ENCODE measurements at regions not wholly inside any gene's neighbourhood (a gene's known extent, or its start where the extent isn't known, plus 50 kb on each side); places are given as distances from the start of the nearest gene placed in this dataset.

GRCh38 chr5:71988808-71989207 is 118.5 kb upstream of the MAP1B start:
- no peak overlapping the region for H2BK15ac ChIP-seq (ENCODE audit: low read length)
- H2BK12ac ChIP-seq (ENCODE audit: low read length), result no peak overlapping the region
- no peak overlapping the region for H2BK120ac ChIP-seq (ENCODE audit: low read depth, low read length)
- no peak overlapping the region for H4K91ac ChIP-seq (ENCODE audit: low read depth, low read length, poor library complexity)
- H3K18ac ChIP-seq (ENCODE audit: low read length), result no peak overlapping the region
- peak overlapping the region; percentile 30 for H2AFZ ChIP-seq (ENCODE audit: low read length)
- H3K9me3 ChIP-seq (replicated peaks in 1 of 2; ENCODE audit: control insufficient read depth in 2 of 2, insufficient read depth in 1 of 2, low read depth in 1 of 2, low read length in 2 of 2), result peaks cover 0 to 5% of the 10 kb centered on the region in 2 donors
- H3K4ac ChIP-seq (ENCODE audit: low read length), result no peak overlapping the region
- no peak overlapping the region for H3K23ac ChIP-seq (ENCODE audit: low read depth, low read length, poor library complexity)
- no peak overlapping the region for H3K9ac ChIP-seq (ENCODE audit: low read depth, low read length, poor library complexity)
- no peak overlapping the region for H3K27ac ChIP-seq (replicated peaks; ENCODE audit: low read length)
- no peak overlapping the region for H3K4me2 ChIP-seq (ENCODE audit: insufficient read depth, low read length, poor library complexity, severe bottlenecking)
- no peaks in the 10 kb centered on the region for H3K79me1 ChIP-seq (ENCODE audit: low read depth, low read length)
- H2AK5ac ChIP-seq (ENCODE audit: low read depth, low read length), result no peak overlapping the region
- no peak overlapping the region for H2BK5ac ChIP-seq (ENCODE audit: low read length)
- no peak overlapping the region for H4K8ac ChIP-seq (ENCODE audit: low read depth, low read length)
- no peaks in the 10 kb centered on the region for H3K27me3 ChIP-seq (ENCODE audit: control insufficient read depth in 3 of 3, insufficient read depth in 3 of 3, low read depth in 1 of 3, low read length in 3 of 3)
- H3K36me3 ChIP-seq (replicated peaks in 1 of 2; ENCODE audit: control insufficient read depth in 2 of 2, insufficient read depth in 2 of 2, low read length in 2 of 2), result no peaks in the 10 kb centered on the region
- no CpG with 5 or more reads among the region's 1 CpG for WGBS, 2 donors (ENCODE audit: extremely low coverage in 2 of 2, insufficient read length in 2 of 2, insufficient replicate concordance in 1 of 2)
- no peaks in the 10 kb centered on the region for H3K4me1 ChIP-seq (ENCODE audit: control insufficient read depth in 2 of 2, insufficient read depth in 1 of 2, low read depth in 1 of 2, low read length in 2 of 2)
- DNase-seq (ENCODE audit: low spot score), result no peak
- no peak overlapping the region for H3K14ac ChIP-seq (ENCODE audit: low read length)
- no peak overlapping the region for H3K4me3 ChIP-seq (ENCODE audit: low read length in 2 of 2)

GRCh38 chr5:71993600-71993999 is 113.7 kb upstream of the MAP1B start:
- H3K4me1 ChIP-seq (ENCODE audit: control insufficient read depth in 2 of 2, insufficient read depth in 1 of 2, low read depth in 1 of 2, low read length in 2 of 2), result no peaks in the 10 kb centered on the region
- WGBS, 2 donors (ENCODE audit: extremely low coverage in 2 of 2, insufficient read length in 2 of 2, insufficient replicate concordance in 1 of 2), result no CpG with 5 or more reads among the region's 3 CpGs
- H3K23ac ChIP-seq (ENCODE audit: low read depth, low read length, poor library complexity), result no peak overlapping the region
- peaks cover 0 to 4% of the 10 kb centered on the region in 2 donors for H3K9me3 ChIP-seq (replicated peaks in 1 of 2; ENCODE audit: control insufficient read depth in 2 of 2, insufficient read depth in 1 of 2, low read depth in 1 of 2, low read length in 2 of 2)
- H3K36me3 ChIP-seq (replicated peaks in 1 of 2; ENCODE audit: control insufficient read depth in 2 of 2, insufficient read depth in 2 of 2, low read length in 2 of 2), result no peaks in the 10 kb centered on the region
- H3K14ac ChIP-seq (ENCODE audit: low read length), result no peak overlapping the region
- no peak overlapping the region for H3K27ac ChIP-seq (replicated peaks; ENCODE audit: low read length)
- no peak overlapping the region for H2BK5ac ChIP-seq (ENCODE audit: low read length)
- no peak overlapping the region for H3K4me2 ChIP-seq (ENCODE audit: insufficient read depth, low read length, poor library complexity, severe bottlenecking)
- H2BK15ac ChIP-seq (ENCODE audit: low read length), result no peak overlapping the region
- H3K4me3 ChIP-seq (ENCODE audit: low read length in 2 of 2), result no peak overlapping the region
- H3K9ac ChIP-seq (ENCODE audit: low read depth, low read length, poor library complexity), result no peak overlapping the region
- no peak overlapping the region for H2BK120ac ChIP-seq (ENCODE audit: low read depth, low read length)
- H2AK5ac ChIP-seq (ENCODE audit: low read depth, low read length), result no peak overlapping the region
- no peak overlapping the region for H3K18ac ChIP-seq (ENCODE audit: low read length)
- DNase-seq (ENCODE audit: low spot score), result no peak
- no peak overlapping the region for H2BK12ac ChIP-seq (ENCODE audit: low read length)
- no peak overlapping the region for H2AFZ ChIP-seq (ENCODE audit: low read length)
- no peaks in the 10 kb centered on the region for H3K27me3 ChIP-seq (ENCODE audit: control insufficient read depth in 3 of 3, insufficient read depth in 3 of 3, low read depth in 1 of 3, low read length in 3 of 3)
- H3K4ac ChIP-seq (ENCODE audit: low read length), result no peak overlapping the region
- no peak overlapping the region for H4K8ac ChIP-seq (ENCODE audit: low read depth, low read length)
- no peak overlapping the region for H4K91ac ChIP-seq (ENCODE audit: low read depth, low read length, poor library complexity)
- no peaks in the 10 kb centered on the region for H3K79me1 ChIP-seq (ENCODE audit: low read depth, low read length)

GRCh38 chr5:71996789-71997188 is 110.5 kb upstream of the MAP1B start:
- DNase-seq (ENCODE audit: low spot score), result no peak
- no peak overlapping the region for H2AK5ac ChIP-seq (ENCODE audit: low read depth, low read length)
- H2AFZ ChIP-seq (ENCODE audit: low read length), result no peak overlapping the region
- H3K14ac ChIP-seq (ENCODE audit: low read length), result peak overlapping the region; percentile 27
- no peak overlapping the region for H3K9ac ChIP-seq (ENCODE audit: low read depth, low read length, poor library complexity)
- no peak overlapping the region for H2BK15ac ChIP-seq (ENCODE audit: low read length)
- H4K8ac ChIP-seq (ENCODE audit: low read depth, low read length), result no peak overlapping the region
- H3K79me1 ChIP-seq (ENCODE audit: low read depth, low read length), result no peaks in the 10 kb centered on the region
- no peak overlapping the region for H2BK12ac ChIP-seq (ENCODE audit: low read length)
- H3K27ac ChIP-seq (replicated peaks; ENCODE audit: low read length), result no peak overlapping the region
- H3K9me3 ChIP-seq (replicated peaks in 1 of 2; ENCODE audit: control insufficient read depth in 2 of 2, insufficient read depth in 1 of 2, low read depth in 1 of 2, low read length in 2 of 2), result peaks cover 0 to 4% of the 10 kb centered on the region in 2 donors
- H2BK120ac ChIP-seq (ENCODE audit: low read depth, low read length), result no peak overlapping the region
- H3K4me1 ChIP-seq (ENCODE audit: control insufficient read depth in 2 of 2, insufficient read depth in 1 of 2, low read depth in 1 of 2, low read length in 2 of 2), result no peaks in the 10 kb centered on the region
- H3K4ac ChIP-seq (ENCODE audit: low read length), result no peak overlapping the region
- no peaks in the 10 kb centered on the region for H3K36me3 ChIP-seq (replicated peaks in 1 of 2; ENCODE audit: control insufficient read depth in 2 of 2, insufficient read depth in 2 of 2, low read length in 2 of 2)
- H3K18ac ChIP-seq (ENCODE audit: low read length), result no peak overlapping the region
- H4K91ac ChIP-seq (ENCODE audit: low read depth, low read length, poor library complexity), result no peak overlapping the region
- H3K27me3 ChIP-seq (ENCODE audit: control insufficient read depth in 3 of 3, insufficient read depth in 3 of 3, low read depth in 1 of 3, low read length in 3 of 3), result no peaks in the 10 kb centered on the region
- no peak overlapping the region for H3K23ac ChIP-seq (ENCODE audit: low read depth, low read length, poor library complexity)
- no peak overlapping the region for H3K4me3 ChIP-seq (ENCODE audit: low read length in 2 of 2)
- no peak overlapping the region for H3K4me2 ChIP-seq (ENCODE audit: insufficient read depth, low read length, poor library complexity, severe bottlenecking)
- no CpG with 5 or more reads among the region's 2 CpGs for WGBS, 2 donors (ENCODE audit: extremely low coverage in 2 of 2, insufficient read length in 2 of 2, insufficient replicate concordance in 1 of 2)
- no peak overlapping the region for H2BK5ac ChIP-seq (ENCODE audit: low read length)

- H3K79me1 ChIP-seq (ENCODE audit: low read depth, low read length), result no peaks in the 10 kb centered on the region
- DNase-seq (ENCODE audit: low spot score), result no peak
Observed at GRCh38 chr5:71998746-71999145, 108.5 kb upstream of the MAP1B start.

More at GRCh38 chr5:71998746-71999145, 108.5 kb upstream of the MAP1B start:
- Histone ChIP-seq H2BK15ac (ENCODE audit: low read length) (no peak overlapping the region), H2BK120ac (ENCODE audit: low read depth, low read length) (no peak overlapping the region), H3K14ac (ENCODE audit: low read length) (no peak overlapping the region), H3K4me2 (ENCODE audit: insufficient read depth, low read length, poor library complexity, severe bottlenecking) (no peak overlapping the region), H3K9me3 (replicated peaks in 1 of 2; ENCODE audit: control insufficient read depth in 2 of 2, insufficient read depth in 1 of 2, low read depth in 1 of 2, low read length in 2 of 2) (peaks cover 0 to 4% of the 10 kb centered on the region in 2 donors), H3K23ac (ENCODE audit: low read depth, low read length, poor library complexity) (no peak overlapping the region), H2BK5ac (ENCODE audit: low read length) (no peak overlapping the region), H2AFZ (ENCODE audit: low read length) (no peak overlapping the region), H3K4ac (ENCODE audit: low read length) (no peak overlapping the region), H3K27ac (replicated peaks; ENCODE audit: low read length) (no peak overlapping the region), H3K18ac (ENCODE audit: low read length) (no peak overlapping the region), H3K36me3 (replicated peaks in 1 of 2; ENCODE audit: control insufficient read depth in 2 of 2, insufficient read depth in 2 of 2, low read length in 2 of 2) (no peaks in the 10 kb centered on the region), H3K4me1 (ENCODE audit: control insufficient read depth in 2 of 2, insufficient read depth in 1 of 2, low read depth in 1 of 2, low read length in 2 of 2) (no peaks in the 10 kb centered on the region), H2BK12ac (ENCODE audit: low read length) (no peak overlapping the region), H3K4me3 (ENCODE audit: low read length in 2 of 2) (no peak overlapping the region), H2AK5ac (ENCODE audit: low read depth, low read length) (no peak overlapping the region), H3K9ac (ENCODE audit: low read depth, low read length, poor library complexity) (no peak overlapping the region), H4K8ac (ENCODE audit: low read depth, low read length) (no peak overlapping the region), H3K27me3 (ENCODE audit: control insufficient read depth in 3 of 3, insufficient read depth in 3 of 3, low read depth in 1 of 3, low read length in 3 of 3) (no peaks in the 10 kb centered on the region), H4K91ac (ENCODE audit: low read depth, low read length, poor library complexity) (no peak overlapping the region)
